GM12878 (cell line): ENCODE measurements at regions not wholly inside any gene's neighbourhood (a gene's known extent, or its start where the extent isn't known, plus 50 kb on each side); places are given as distances from the start of the nearest gene placed in this dataset.
"Not testable (repeated sequence)": the region's sequence is repeated elsewhere in the genome, so short reads cannot be mapped to it uniquely, and the experiment has no call there.

ENCODE experiments used
- ATAC-seq: fragments of 200-7000 bp; cut with Tn5 transposase; 3 replicates; pipeline ENCODE4 v1.9.1; 2020; ENCODE audit warnings: mild to moderate bottlenecking, moderate library complexity
- BruUV-seq: library from RNA; stranded (reverse); fragments of 400-500 nt; replicated peaks from 2 replicates; lab custom pipeline; 2021; lab: Mats Ljungman, UMichigan
- CTCF ChIA-PET: fragments of 300-600 bp; sonication (Branson Sonifier 250); formaldehyde crosslinking; extraction: SDS; loops from one replicate; lab custom pipeline; 2021; ENCODE audit warnings: inconsistent platforms; lab: Yijun Ruan, JAX
- POLR2A ChIA-PET: fragments of 350-600 bp; formaldehyde crosslinking; extraction: SDS; loops from one replicate; lab custom pipeline; 2021; ENCODE audit warnings: inconsistent platforms; lab: Charles Lee
- RAD21 ChIA-PET: fragments of 300-600 bp; sonication (Branson Sonifier 250); formaldehyde crosslinking; loops from one replicate; lab custom pipeline; 2023; ENCODE audit warnings: antibody characterized with exemption; ENCODE audit not compliant: unreplicated experiment; lab: Charles Lee
- SMC1A ChIA-PET: fragments of 300-600 bp; sonication (Branson Sonifier 250); formaldehyde crosslinking; loops from one replicate; lab custom pipeline; 2023; ENCODE audit not compliant: unreplicated experiment, uncharacterized antibody; lab: Charles Lee
- DNase-seq: peaks from one replicate; pipeline ENCODE4 v3.0.0-alpha.2; 2011; ENCODE audit warnings: low read depth, low spot score
- FAIRE-seq: peaks from 3 replicates; lab custom pipeline; 2011; peaks lifted over from hg19 to GRCh38; lab: Jason Lieb, UNC
- H2AFZ ChIP-seq: 2 replicates; pipeline ENCODE4 v1.6.0; 2011; ENCODE audit warnings: low read depth, low read length, control low read depth; ENCODE audit not compliant: control insufficient read depth
- H3K27ac ChIP-seq: 2 replicates; pipeline ENCODE4 v1.5.1; 2011; ENCODE audit warnings: control low read depth; ENCODE audit not compliant: control insufficient read depth, insufficient read depth
- H3K27me3 ChIP-seq, 2 experiments: replicated peaks in 1 of 2; 2 replicates each; pipeline versions ENCODE4 v1.6.0 to v1.6.1; 2011; ENCODE audit warnings: low read length in 1 of 2; ENCODE audit not compliant: control insufficient read depth in 2 of 2, insufficient read depth in 2 of 2
- H3K36me3 ChIP-seq, 2 experiments: 2 replicates each; pipeline ENCODE4 v1.5.1; 2011; ENCODE audit warnings: low read length in 1 of 2; ENCODE audit not compliant: control insufficient read depth in 2 of 2, insufficient read depth in 2 of 2
- H3K4me1 ChIP-seq: 2 replicates; pipeline ENCODE4 v1.6.1; 2011; ENCODE audit warnings: mild to moderate bottlenecking, low read length, moderate library complexity, mixed read lengths; ENCODE audit not compliant: control insufficient read depth, insufficient read depth
- H3K4me2 ChIP-seq: 2 replicates; pipeline ENCODE4 v1.6.0; 2011; ENCODE audit warnings: control low read depth; ENCODE audit not compliant: control insufficient read depth, insufficient read depth
- H3K4me3 ChIP-seq: fragments of 200-600 bp; sonication (generic); 2 replicates; pipeline ENCODE4 v1.5.1; 2016
- H3K79me2 ChIP-seq: 2 replicates; pipeline ENCODE4 v1.6.0; 2011; ENCODE audit warnings: low read length; ENCODE audit not compliant: control insufficient read depth, insufficient read depth
- H3K9ac ChIP-seq: 2 replicates; pipeline ENCODE4 v1.8.0; 2011; ENCODE audit warnings: low read length, control low read depth, mixed read lengths; ENCODE audit not compliant: control insufficient read depth, insufficient read depth
- H3K9me3 ChIP-seq: replicated peaks from 3 replicates; pipeline ENCODE4 v1.5.1; 2011; ENCODE audit warnings: mild to moderate bottlenecking, low read length; ENCODE audit not compliant: control insufficient read depth, insufficient read depth
- H4K20me1 ChIP-seq: 2 replicates; pipeline ENCODE4 v1.6.0; 2011; ENCODE audit not compliant: control insufficient read depth, insufficient read depth
- RBBP5 ChIP-seq: fragments of 200-600 bp; sonication (generic); conservative IDR thresholded peaks from 2 replicates; pipeline ENCODE4 v1.6.1; 2016
- SP1 ChIP-seq: IDR thresholded peaks from one replicate; pipeline ENCODE4 v1.6.1; 2011; ENCODE audit warnings: low read depth, low read length
- SREBF1 ChIP-seq: IDR thresholded peaks from 2 replicates; pipeline ENCODE4 v1.6.1; 2012; ENCODE audit warnings: mild to moderate bottlenecking, low read length
- ZNF207 ChIP-seq: fragments of 450-650 bp; IDR thresholded peaks from 2 replicates; pipeline ENCODE4 v1.6.1; 2014; ENCODE audit warnings: antibody characterized with exemption, mild to moderate bottlenecking, borderline replicate concordance
- ZNF622 ChIP-seq: fragments of 450-650 bp; IDR thresholded peaks from 2 replicates; pipeline ENCODE4 v1.6.1; 2017; ENCODE audit warnings: mild to moderate bottlenecking, inconsistent platforms
- WGBS: methylation state at CpG from one replicate; pipeline ENCODE4 v1.1.6; 2016; ENCODE audit warnings: low lambda C conversion rate; ENCODE audit not compliant: insufficient replicate concordance, insufficient coverage; ENCODE audit errors: missing lambda C conversion rate; 5-methylcytosine and 5-hydroxymethylcytosine counted together
- in situ Hi-C: fragments of 300-500 bp; cut with MboI; formaldehyde crosslinking; loops from 9 replicates; pipeline ENCODE4 v1.14.3; 2018; ENCODE audit warnings: mixed read lengths
- intact Hi-C: fragments of 100-400 bp; cut with micrococcal nuclease; formaldehyde crosslinking; loops from one replicate; pipeline ENCODE4 v1.14.2; 2022; ENCODE audit not compliant: unreplicated experiment
- TF ChIP-seq, protein P1 (sequence below): IDR thresholded peaks from 2 replicates; pipeline ENCODE4 v1.6.1; 2011; ENCODE audit warnings: borderline replicate concordance, low read depth, mild to moderate bottlenecking, moderate library complexity, mixed read lengths, low read length; ENCODE audit not compliant: insufficient read depth; ENCODE audit errors: extremely low read length
- TF ChIP-seq, protein P2 (sequence below): IDR thresholded peaks from 2 replicates; pipeline ENCODE4 v1.6.1; 2012; ENCODE audit warnings: low read depth, low read length, improper control_type of control experiment
- TF ChIP-seq, protein P3 (sequence below): fragments of 450-650 bp; IDR thresholded peaks from 2 replicates; pipeline ENCODE4 v1.6.1; 2018; ENCODE audit warnings: mild to moderate bottlenecking, low read depth, moderate library complexity; ENCODE audit not compliant: partially characterized antibody

DNA sequence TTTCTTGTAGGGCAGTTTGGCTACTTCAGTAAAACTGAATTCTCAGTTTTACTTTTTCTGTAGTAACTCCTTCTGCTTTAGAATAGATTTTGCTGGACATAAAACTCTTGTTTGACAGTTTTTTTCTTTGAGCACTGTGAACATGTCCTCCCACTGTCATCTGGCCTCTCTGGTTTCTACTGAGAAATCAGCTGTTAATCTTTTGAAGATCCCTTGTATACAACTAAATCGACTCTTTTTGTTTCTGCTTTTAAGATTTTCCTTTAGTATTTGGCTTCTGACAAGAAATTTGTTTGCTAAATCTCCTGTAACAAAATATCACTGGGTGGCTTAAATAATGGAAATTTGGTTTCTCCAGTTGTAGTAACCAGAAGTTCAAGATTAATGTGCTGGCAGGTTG is 570.9 kb upstream of the RAB6C start (continued):
- TF ChIP-seq, protein P1, sequence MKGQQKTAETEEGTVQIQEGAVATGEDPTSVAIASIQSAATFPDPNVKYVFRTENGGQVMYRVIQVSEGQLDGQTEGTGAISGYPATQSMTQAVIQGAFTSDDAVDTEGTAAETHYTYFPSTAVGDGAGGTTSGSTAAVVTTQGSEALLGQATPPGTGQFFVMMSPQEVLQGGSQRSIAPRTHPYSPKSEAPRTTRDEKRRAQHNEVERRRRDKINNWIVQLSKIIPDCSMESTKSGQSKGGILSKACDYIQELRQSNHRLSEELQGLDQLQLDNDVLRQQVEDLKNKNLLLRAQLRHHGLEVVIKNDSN: no peak
- no peak for TF ChIP-seq SREBF1
- TF ChIP-seq, protein P2, sequence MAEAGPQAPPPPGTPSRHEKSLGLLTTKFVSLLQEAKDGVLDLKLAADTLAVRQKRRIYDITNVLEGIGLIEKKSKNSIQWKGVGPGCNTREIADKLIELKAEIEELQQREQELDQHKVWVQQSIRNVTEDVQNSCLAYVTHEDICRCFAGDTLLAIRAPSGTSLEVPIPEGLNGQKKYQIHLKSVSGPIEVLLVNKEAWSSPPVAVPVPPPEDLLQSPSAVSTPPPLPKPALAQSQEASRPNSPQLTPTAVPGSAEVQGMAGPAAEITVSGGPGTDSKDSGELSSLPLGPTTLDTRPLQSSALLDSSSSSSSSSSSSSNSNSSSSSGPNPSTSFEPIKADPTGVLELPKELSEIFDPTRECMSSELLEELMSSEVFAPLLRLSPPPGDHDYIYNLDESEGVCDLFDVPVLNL: no peak
- no peak for TF ChIP-seq ZNF622
- TF ChIP-seq RBBP5: no peak
- TF ChIP-seq ZNF207: no peak
- no peak for TF ChIP-seq SP1
- TF ChIP-seq, protein P3, sequence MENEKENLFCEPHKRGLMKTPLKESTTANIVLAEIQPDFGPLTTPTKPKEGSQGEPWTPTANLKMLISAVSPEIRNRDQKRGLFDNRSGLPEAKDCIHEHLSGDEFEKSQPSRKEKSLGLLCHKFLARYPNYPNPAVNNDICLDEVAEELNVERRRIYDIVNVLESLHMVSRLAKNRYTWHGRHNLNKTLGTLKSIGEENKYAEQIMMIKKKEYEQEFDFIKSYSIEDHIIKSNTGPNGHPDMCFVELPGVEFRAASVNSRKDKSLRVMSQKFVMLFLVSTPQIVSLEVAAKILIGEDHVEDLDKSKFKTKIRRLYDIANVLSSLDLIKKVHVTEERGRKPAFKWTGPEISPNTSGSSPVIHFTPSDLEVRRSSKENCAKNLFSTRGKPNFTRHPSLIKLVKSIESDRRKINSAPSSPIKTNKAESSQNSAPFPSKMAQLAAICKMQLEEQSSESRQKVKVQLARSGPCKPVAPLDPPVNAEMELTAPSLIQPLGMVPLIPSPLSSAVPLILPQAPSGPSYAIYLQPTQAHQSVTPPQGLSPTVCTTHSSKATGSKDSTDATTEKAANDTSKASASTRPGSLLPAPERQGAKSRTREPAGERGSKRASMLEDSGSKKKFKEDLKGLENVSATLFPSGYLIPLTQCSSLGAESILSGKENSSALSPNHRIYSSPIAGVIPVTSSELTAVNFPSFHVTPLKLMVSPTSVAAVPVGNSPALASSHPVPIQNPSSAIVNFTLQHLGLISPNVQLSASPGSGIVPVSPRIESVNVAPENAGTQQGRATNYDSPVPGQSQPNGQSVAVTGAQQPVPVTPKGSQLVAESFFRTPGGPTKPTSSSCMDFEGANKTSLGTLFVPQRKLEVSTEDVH: no peak

DNA sequence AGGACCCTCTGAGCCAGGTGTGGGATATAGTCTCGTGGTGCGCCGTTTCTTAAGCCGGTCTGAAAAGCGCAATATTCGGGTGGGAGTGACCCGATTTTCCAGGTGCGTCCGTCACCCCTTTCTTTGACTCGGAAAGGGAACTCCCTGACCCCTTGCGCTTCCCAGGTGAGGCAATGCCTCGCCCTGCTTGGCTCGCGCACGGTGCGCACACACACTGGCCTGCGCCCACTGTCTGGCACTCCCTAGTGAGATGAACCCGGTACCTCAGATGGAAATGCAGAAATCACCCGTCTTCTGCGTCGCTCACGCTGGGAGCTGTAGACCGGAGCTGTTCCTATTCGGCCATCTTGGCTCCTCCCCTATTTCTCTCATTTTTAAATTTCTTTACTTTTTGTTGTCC is 562.4 kb upstream of the RAB6C start:
- CTCF ChIA-PET: interaction anchor here (1.4 kb wide), 1 partner anchor 20 kb away, joined by 3 read pairs; no protein-coding TSS in a partner anchor
- SMC1A ChIA-PET, H3K9me3 ChIP-seq, FAIRE-seq, RAD21 ChIA-PET, H2AFZ ChIP-seq, H3K9ac ChIP-seq, H3K36me3 ChIP-seq, H3K79me2 ChIP-seq, H3K27me3 ChIP-seq, H3K27ac ChIP-seq, DNase-seq, POLR2A ChIA-PET, H4K20me1 ChIP-seq, in situ Hi-C loops, H3K4me1 ChIP-seq, H3K4me3 ChIP-seq, intact Hi-C loops, ATAC-seq, H3K4me2 ChIP-seq, BruUV-seq: not testable (repeated sequence)
- 75% methylated on average over 11 of the region's 24 CpGs for WGBS
